ENCODE measurements at regions not wholly inside any gene's neighbourhood (a gene's known extent, or its start where the extent isn't known, plus 50 kb on each side); places are given as distances from the start of the nearest gene placed in this dataset.

DNA sequence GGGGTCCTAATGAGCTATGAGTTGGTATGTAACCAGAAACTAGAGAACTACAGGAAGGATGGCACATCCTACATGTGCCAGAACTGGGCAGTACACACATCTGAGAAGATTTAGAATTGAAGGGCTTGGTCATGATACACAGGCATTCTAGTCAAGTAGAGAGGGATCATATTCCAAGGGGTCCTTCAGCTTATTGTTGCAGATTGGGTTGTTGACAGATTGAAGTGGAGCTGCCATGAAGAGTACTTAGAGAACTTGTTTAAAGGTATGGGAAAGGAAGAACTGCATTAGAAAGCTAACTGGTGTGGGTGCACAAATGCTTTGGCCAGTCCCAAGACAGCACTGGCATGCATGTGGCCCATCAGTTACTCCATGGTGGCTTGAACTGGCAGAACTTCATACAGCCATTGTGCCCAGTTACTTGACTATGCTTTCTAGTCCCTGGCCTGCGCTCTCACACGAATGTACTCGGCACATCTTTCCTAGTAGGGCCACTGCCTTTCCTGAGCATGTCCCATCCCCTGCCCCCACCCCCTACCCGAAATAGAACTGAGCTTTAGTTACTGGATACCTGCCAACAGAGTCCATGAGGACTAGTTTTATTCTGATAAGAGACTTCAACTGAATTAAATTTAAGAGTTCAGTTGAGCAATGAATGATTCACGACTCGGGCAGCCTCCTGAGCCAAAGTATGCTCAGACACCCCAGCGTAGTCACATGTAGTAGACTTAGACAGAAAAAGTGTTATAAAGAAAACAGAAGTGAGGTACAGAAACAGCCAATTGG, 64.0 kb downstream of the CCNG2 start:
- TF ChIP-seq CTCF (IDR thresholded peaks at IDR 0.05): no peak

DNA sequence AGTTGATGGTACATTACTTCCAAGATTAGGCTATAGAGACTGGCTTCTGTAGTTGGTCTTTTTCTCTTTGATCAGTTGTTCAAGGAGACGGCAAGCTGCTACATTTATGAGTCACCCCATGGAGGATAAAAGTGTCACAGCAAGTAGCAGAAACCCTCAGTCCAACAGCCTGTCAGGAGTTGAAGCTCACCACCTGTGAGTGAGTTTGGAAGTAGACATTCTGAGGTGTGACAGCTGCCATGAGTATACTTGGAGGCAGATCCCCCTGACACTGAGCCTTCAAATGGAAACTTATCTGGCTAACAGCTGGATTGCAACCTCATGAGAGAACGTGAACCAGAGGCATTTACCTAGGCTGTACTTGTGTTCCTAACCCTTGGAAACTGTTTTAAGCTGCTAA, 68.0 kb downstream of the CCNG2 start:
- TF ChIP-seq CTCF (IDR thresholded peaks at IDR 0.05): no peak

- TF ChIP-seq CTCF (IDR thresholded peaks at IDR 0.05): no peak
Measured at GRCh38 chr4:77226939-77227705, 70.1 kb downstream of the CCNG2 start.

DNA sequence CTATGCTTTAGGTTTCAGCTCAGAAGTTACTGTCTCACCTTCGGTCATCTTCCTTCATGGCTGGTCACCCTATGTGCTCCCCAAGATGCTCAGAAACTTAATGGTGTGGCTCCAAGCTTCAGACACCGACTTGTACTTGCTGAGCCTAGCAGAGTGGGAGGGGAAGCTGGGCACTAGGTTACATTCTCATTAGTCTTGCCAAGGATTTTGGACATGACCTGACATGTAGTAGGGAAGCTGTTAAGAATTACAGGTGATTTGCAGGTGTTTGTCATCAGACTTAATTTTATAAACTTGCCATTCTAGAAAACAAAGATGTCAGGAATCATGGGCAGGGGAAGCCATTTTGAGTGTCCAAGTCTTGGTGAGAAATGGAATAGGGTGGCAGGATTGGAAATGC, 72.4 kb downstream of the CCNG2 start:
- TF ChIP-seq CTCF (IDR thresholded peaks at IDR 0.05): no peak

GRCh38 chr4:77232653-77233052, 75.6 kb downstream of the CCNG2 start:
- no peak for TF ChIP-seq CTCF (IDR thresholded peaks at IDR 0.05)

DNA sequence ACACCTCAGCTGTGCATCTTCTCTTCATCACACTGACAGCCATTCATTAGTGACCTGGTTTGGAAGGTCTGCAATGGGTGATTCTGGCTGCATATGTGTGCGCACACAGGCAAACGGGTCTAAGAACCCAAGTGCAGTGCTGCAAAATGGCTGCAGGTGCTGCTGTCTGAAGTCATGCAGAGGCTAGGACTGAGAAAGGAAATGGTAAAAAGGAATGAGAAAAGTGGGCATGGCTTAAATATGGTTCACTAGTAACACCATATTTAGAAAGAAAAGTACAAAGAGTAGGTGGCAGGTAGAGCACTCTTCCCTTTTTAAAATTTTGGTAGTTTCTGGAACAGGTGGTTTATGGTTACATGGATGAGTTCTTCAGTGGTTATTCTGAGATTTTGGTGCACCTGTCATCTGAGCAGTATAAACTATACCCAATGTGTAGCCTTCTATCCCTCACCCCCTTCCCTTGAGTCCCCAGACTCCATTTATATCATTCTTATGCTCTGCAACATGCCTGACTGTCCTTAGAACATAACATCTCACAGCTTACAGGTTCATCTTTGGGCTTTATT, 78.4 kb downstream of the CCNG2 start:
- TF ChIP-seq CTCF (IDR thresholded peaks at IDR 0.05): no peak

GRCh38 chr4:77236806-77237205, 79.8 kb downstream of the CCNG2 start:
- no peak for TF ChIP-seq CTCF (IDR thresholded peaks at IDR 0.05)

Data from LNCAP (cell line).